ENCODE measurements at regions not wholly inside any gene's neighbourhood (a gene's known extent, or its start where the extent isn't known, plus 50 kb on each side); places are given as distances from the start of the nearest gene placed in this dataset.

DNA sequence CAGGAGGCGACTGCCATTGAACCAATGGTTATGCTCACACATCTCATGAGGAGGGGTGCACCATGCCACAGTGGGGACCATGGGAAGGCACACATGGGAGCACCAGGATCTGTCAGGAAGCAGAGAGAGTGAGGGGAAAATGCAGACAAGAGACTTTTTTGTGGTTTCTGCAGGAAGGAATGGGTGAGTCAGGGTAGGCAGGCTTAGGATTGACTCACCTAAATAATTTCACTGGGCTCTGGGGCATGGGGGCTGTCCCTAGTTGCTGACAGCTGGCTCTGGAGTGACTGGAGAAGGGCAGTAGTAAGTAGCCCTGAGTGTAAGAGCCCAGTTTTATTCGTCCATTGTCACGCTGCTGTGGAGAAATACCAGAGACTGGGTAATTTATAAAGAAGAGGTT is 202.4 kb downstream of the AXIN2 start:
- Histone ChIP-seq H3K9me3 (ENCODE audit: control insufficient read depth, low read length) (no peaks in the 10 kb centered on the region), H3K27ac (ENCODE audit: low read depth, low read length) (no peak overlapping the region), H3K9ac (ENCODE audit: extremely low read depth, low read length, poor library complexity, severe bottlenecking) (no peak overlapping the region), H3K36me3 (ENCODE audit: control insufficient read depth, insufficient read depth, low read length) (no peaks in the 10 kb centered on the region), H3K27me3 (ENCODE audit: control insufficient read depth, insufficient read depth, low read length, poor library complexity, severe bottlenecking) (no peaks in the 10 kb centered on the region), H3K4me1 (ENCODE audit: control insufficient read depth, insufficient read depth, low read length) (no peaks in the 10 kb centered on the region), H3K4me3 (ENCODE audit: low read length) (no peak overlapping the region)
- 78 to 93% methylated on average over 3 of the region's 3 CpGs for WGBS, 2 experiments (ENCODE audit: insufficient coverage in 1 of 2, insufficient read length in 1 of 2)
- TF ChIP-seq, protein P1, sequence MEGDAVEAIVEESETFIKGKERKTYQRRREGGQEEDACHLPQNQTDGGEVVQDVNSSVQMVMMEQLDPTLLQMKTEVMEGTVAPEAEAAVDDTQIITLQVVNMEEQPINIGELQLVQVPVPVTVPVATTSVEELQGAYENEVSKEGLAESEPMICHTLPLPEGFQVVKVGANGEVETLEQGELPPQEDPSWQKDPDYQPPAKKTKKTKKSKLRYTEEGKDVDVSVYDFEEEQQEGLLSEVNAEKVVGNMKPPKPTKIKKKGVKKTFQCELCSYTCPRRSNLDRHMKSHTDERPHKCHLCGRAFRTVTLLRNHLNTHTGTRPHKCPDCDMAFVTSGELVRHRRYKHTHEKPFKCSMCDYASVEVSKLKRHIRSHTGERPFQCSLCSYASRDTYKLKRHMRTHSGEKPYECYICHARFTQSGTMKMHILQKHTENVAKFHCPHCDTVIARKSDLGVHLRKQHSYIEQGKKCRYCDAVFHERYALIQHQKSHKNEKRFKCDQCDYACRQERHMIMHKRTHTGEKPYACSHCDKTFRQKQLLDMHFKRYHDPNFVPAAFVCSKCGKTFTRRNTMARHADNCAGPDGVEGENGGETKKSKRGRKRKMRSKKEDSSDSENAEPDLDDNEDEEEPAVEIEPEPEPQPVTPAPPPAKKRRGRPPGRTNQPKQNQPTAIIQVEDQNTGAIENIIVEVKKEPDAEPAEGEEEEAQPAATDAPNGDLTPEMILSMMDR (conservative IDR thresholded peaks at IDR 0.05), result no peak
- no peak overlapping the region for H3K27ac Mint-ChIP-seq
- no peak overlapping the region for H3K4me3 Mint-ChIP-seq
- no peaks in the 10 kb centered on the region for H3K9me3 Mint-ChIP-seq
- H3K36me3 Mint-ChIP-seq (ENCODE audit: low read depth), result no peaks in the 10 kb centered on the region
- H3K27me3 Mint-ChIP-seq (ENCODE audit: insufficient read depth), result no peaks in the 10 kb centered on the region
- no peak for DNase-seq
- peaks cover 2% of the 10 kb centered on the region for H3K4me1 Mint-ChIP-seq

DNA sequence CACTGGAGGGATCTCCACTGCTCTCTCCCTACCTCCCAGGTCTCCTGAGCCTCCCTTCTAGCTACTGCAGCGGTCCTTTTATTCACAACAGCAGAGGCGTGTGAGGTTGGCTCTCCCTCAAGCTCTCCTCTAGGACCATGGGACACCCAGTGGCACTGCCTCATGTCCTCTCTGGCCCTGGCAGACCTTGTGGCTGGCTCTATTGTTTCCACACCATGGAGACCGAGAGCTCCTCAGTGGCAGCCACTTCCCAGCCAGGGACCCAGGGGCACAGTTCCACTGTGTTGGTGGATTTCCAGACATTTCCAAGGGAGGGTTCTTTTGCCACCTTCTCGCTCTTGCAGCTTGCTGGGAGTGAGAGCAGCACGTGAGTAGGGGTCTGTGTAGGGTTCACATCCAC is 204.9 kb downstream of the AXIN2 start:
- Histone ChIP-seq H3K4me1 (ENCODE audit: control insufficient read depth, insufficient read depth, low read length) (no peaks in the 10 kb centered on the region), H3K9ac (ENCODE audit: extremely low read depth, low read length, poor library complexity, severe bottlenecking) (no peak overlapping the region), H3K36me3 (ENCODE audit: control insufficient read depth, insufficient read depth, low read length) (no peaks in the 10 kb centered on the region), H3K4me3 (ENCODE audit: low read length) (no peak overlapping the region), H3K27me3 (ENCODE audit: control insufficient read depth, insufficient read depth, low read length, poor library complexity, severe bottlenecking) (no peaks in the 10 kb centered on the region), H3K27ac (ENCODE audit: low read depth, low read length) (no peak overlapping the region), H3K9me3 (ENCODE audit: control insufficient read depth, low read length) (no peaks in the 10 kb centered on the region)
- Mint-ChIP-seq H3K4me1 (peaks cover 2% of the 10 kb centered on the region), H3K36me3 (ENCODE audit: low read depth) (no peaks in the 10 kb centered on the region), H3K9me3 (no peaks in the 10 kb centered on the region), H3K4me3 (no peak overlapping the region), H3K27ac (no peak overlapping the region), H3K27me3 (ENCODE audit: insufficient read depth) (no peaks in the 10 kb centered on the region)
- TF ChIP-seq, protein P1 (conservative IDR thresholded peaks at IDR 0.05), result no peak
- DNase-seq, result no peak
- 89 to 93% methylated on average over 3 to 5 of the region's 5 CpGs for WGBS, 2 experiments (ENCODE audit: insufficient coverage in 1 of 2, insufficient read length in 1 of 2)

DNA sequence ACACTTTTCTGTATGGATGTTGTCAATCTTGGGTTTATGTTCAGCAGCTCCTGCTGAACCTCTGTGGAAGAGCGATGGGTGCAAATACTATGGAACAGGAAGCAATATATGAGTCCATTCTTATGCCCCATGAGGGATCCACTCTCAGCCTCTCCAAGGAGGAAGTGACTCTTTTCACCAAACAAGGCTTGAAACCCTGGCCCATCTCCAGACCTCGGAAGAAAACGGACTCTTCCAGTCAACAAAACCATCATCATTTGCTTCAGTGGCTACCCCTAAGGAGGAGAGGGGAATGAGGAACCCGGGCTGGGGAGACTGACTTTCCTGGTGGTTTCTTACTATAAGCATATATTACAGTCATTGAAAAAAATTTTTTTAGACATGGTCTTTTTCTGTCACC is 206.2 kb downstream of the AXIN2 start:
- H3K27me3 Mint-ChIP-seq (ENCODE audit: insufficient read depth), result no peaks in the 10 kb centered on the region
- H3K4me3 ChIP-seq (ENCODE audit: low read length), result no peak overlapping the region
- peaks cover 2% of the 10 kb centered on the region for H3K4me1 Mint-ChIP-seq
- H3K4me1 ChIP-seq (ENCODE audit: control insufficient read depth, insufficient read depth, low read length), result no peaks in the 10 kb centered on the region
- H3K36me3 Mint-ChIP-seq (ENCODE audit: low read depth), result no peaks in the 10 kb centered on the region
- H3K27ac Mint-ChIP-seq, result no peak overlapping the region
- TF ChIP-seq, protein P1 (conservative IDR thresholded peaks at IDR 0.05), result no peak
- H3K36me3 ChIP-seq (ENCODE audit: control insufficient read depth, insufficient read depth, low read length), result no peaks in the 10 kb centered on the region
- H3K9me3 Mint-ChIP-seq, result no peaks in the 10 kb centered on the region
- no peaks in the 10 kb centered on the region for H3K27me3 ChIP-seq (ENCODE audit: control insufficient read depth, insufficient read depth, low read length, poor library complexity, severe bottlenecking)
- WGBS, 2 experiments (ENCODE audit: insufficient coverage in 1 of 2, insufficient read length in 1 of 2), result 92% methylated on average over 2 to 3 of the region's 4 CpGs
- DNase-seq, result no peak
- no peak overlapping the region for H3K4me3 Mint-ChIP-seq
- H3K9ac ChIP-seq (ENCODE audit: extremely low read depth, low read length, poor library complexity, severe bottlenecking), result no peak overlapping the region
- H3K9me3 ChIP-seq (ENCODE audit: control insufficient read depth, low read length), result no peaks in the 10 kb centered on the region
- H3K27ac ChIP-seq (ENCODE audit: low read depth, low read length), result no peak overlapping the region

All from endodermal cell (in vitro differentiated cells).